MCF 10A (cell line): ENCODE measurements at regions not wholly inside any gene's neighbourhood (a gene's known extent, or its start where the extent isn't known, plus 50 kb on each side); places are given as distances from the start of the nearest gene placed in this dataset.

ENCODE experiments used
- BruUV-seq: library from RNA; stranded (reverse); fragments of 400-500 nt; replicated peaks from 2 replicates; lab custom pipeline; 2021; lab: Mats Ljungman, UMichigan
- CTCF ChIA-PET: fragments of 300-600 bp; sonication (Branson Sonifier 250); formaldehyde crosslinking; extraction: SDS; loops from one replicate; lab custom pipeline; 2021; ENCODE audit warnings: antibody characterized with exemption, inconsistent platforms; lab: Yijun Ruan, JAX
- POLR2A ChIA-PET: fragments of 300-600, 350-650 bp; sonication (Branson Sonifier 250); formaldehyde crosslinking; extraction: SDS; loops from one replicate; lab custom pipeline; 2020; ENCODE audit warnings: antibody characterized with exemption, inconsistent platforms; lab: Yijun Ruan, JAX
- DNase-seq: peaks from one replicate; pipeline ENCODE4 v3.0.0-alpha.2; 2018; ENCODE audit not compliant: unreplicated experiment
- H3K27ac Mint-ChIP-seq: one replicate; pipeline ENCODE4 v1.8.0; 2022; ENCODE audit warnings: mild to moderate bottlenecking, low read depth, mixed read lengths; ENCODE audit not compliant: unreplicated experiment
- H3K27me3 Mint-ChIP-seq: one replicate; pipeline ENCODE4 v1.8.0; 2022; ENCODE audit warnings: mixed read lengths; ENCODE audit not compliant: insufficient read depth, unreplicated experiment
- H3K36me3 Mint-ChIP-seq: one replicate; pipeline ENCODE4 v1.8.0; 2022; ENCODE audit warnings: mild to moderate bottlenecking, moderate library complexity, mixed read lengths; ENCODE audit not compliant: insufficient read depth, unreplicated experiment
- H3K4me1 Mint-ChIP-seq: one replicate; pipeline ENCODE4 v1.8.0; 2022; ENCODE audit warnings: mixed read lengths; ENCODE audit not compliant: insufficient read depth, unreplicated experiment
- H3K4me3 Mint-ChIP-seq: one replicate; pipeline ENCODE4 v1.8.0; 2022; ENCODE audit warnings: mild to moderate bottlenecking, moderate library complexity, mixed read lengths; ENCODE audit not compliant: unreplicated experiment
- H3K9me3 Mint-ChIP-seq: one replicate; pipeline ENCODE4 v1.8.0; 2022; ENCODE audit warnings: mixed read lengths; ENCODE audit not compliant: unreplicated experiment
- CTCF ChIP-seq: fragments of 200-600 bp; IDR thresholded peaks from one replicate; pipeline ENCODE4 v1.8.0; 2022; ENCODE audit warnings: antibody characterized with exemption, mild to moderate bottlenecking; ENCODE audit not compliant: unreplicated experiment
- intact Hi-C: fragments of 100-400 bp; cut with micrococcal nuclease; formaldehyde crosslinking; loops from 2 replicates; pipeline ENCODE4 v1.14.1; 2022

DNA sequence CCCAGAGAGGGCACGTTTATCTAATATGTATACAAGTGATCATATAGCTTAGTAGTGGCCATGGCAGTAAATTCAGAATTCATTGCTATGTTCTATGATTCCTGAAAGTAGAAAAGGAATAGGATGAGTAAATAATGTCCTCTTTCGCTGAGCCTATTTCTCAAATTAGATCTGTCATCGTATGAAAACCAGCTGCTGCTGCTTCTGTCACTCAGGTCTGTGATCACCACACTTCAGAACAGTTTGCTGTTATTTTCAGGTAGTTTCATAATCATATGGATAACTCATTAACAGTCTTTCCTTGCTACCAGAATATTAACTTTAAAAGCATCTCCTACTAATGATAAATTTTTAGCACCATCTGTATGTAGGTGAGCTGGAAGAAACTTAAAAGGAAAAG is 289.1 kb upstream of the AZI2 start:
- ChIA-PET POLR2A (no interaction called here), CTCF (interaction anchor here (0.6 to 1.1 kb wide), 2 partner anchors 28 to 165 kb away, joined by 3 read pairs; no protein-coding TSS in a partner anchor)
- Mint-ChIP-seq H3K27me3 (no peaks in the 10 kb centered on the region), H3K4me1 (no peaks in the 10 kb centered on the region), H3K36me3 (no peaks in the 10 kb centered on the region), H3K9me3 (no peaks in the 10 kb centered on the region), H3K4me3 (no peak overlapping the region), H3K27ac (no peak overlapping the region)
- intact Hi-C loops: no loop called here
- DNase-seq: no peak
- BruUV-seq: no TSS peak
- no peak for TF ChIP-seq CTCF

GRCh38 chr3:28645149-28645548 is 296.5 kb upstream of the AZI2 start:
- Mint-ChIP-seq H3K9me3 (no peaks in the 10 kb centered on the region), H3K27ac (no peak overlapping the region), H3K4me3 (no peak overlapping the region), H3K4me1 (no peaks in the 10 kb centered on the region), H3K27me3 (no peaks in the 10 kb centered on the region), H3K36me3 (no peaks in the 10 kb centered on the region)
- intact Hi-C loops: no loop called here
- POLR2A ChIA-PET: no interaction called here
- no peak for TF ChIP-seq CTCF
- no peak for DNase-seq
- no TSS peak for BruUV-seq
- CTCF ChIA-PET: interaction anchor here (0.5 kb wide), 1 partner anchor 1329 kb away, joined by 3 read pairs; no protein-coding TSS in a partner anchor

DNA sequence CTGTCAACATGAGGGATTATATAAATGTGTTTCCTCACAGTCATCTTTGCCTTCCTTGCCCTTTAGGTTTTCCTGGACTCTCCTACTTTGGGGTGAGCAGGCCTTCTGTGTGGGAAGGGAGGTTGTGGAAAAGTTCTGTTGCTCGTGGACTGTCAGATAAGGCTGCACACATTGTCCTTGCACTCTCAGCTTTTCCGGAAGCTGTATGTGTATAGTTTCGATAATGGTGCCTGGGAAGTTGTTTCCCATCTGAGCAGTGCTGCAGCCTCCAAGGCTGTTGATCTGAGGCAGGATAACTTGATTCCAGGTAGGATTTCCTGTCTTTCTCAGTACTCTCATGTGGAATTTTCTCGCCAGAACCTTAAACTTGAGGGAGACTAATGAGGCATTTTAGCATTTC is 297.8 kb upstream of the AZI2 start:
- Mint-ChIP-seq H3K9me3 (no peaks in the 10 kb centered on the region), H3K36me3 (no peaks in the 10 kb centered on the region), H3K4me3 (no peak overlapping the region), H3K4me1 (no peaks in the 10 kb centered on the region), H3K27ac (no peak overlapping the region), H3K27me3 (no peaks in the 10 kb centered on the region)
- intact Hi-C loops: no loop called here
- TF ChIP-seq CTCF: no peak
- BruUV-seq: no TSS peak
- DNase-seq: no peak
- CTCF ChIA-PET: no interaction called here
- POLR2A ChIA-PET: no interaction called here

- no peak overlapping the region for H3K4me3 Mint-ChIP-seq
- no peaks in the 10 kb centered on the region for H3K4me1 Mint-ChIP-seq
- intact Hi-C loops: no loop called here
- no peaks in the 10 kb centered on the region for H3K27me3 Mint-ChIP-seq
- ChIA-PET POLR2A (no interaction called here), CTCF (interaction anchor here (2.1 kb wide), 1 partner anchor 19 kb away, joined by 13 read pairs; no protein-coding TSS in a partner anchor)
- DNase-seq: no peak
- H3K9me3 Mint-ChIP-seq: no peaks in the 10 kb centered on the region
- H3K36me3 Mint-ChIP-seq: no peaks in the 10 kb centered on the region
- H3K27ac Mint-ChIP-seq: no peak overlapping the region
- BruUV-seq: no TSS peak
- TF ChIP-seq CTCF: no peak
Observed at GRCh38 chr3:28649266-28649665, 300.6 kb upstream of the AZI2 start.
